ENCODE measurements at regions not wholly inside any gene's neighbourhood (a gene's known extent, or its start where the extent isn't known, plus 50 kb on each side); places are given as distances from the start of the nearest gene placed in this dataset.

GRCh38 chr3:194941956-194942511 lies 256.4 kb downstream of the FAM43A start:
- no peak for TF ChIP-seq CTCF (IDR thresholded peaks at IDR 0.05)
- no peak for TF ChIP-seq EZH2 (IDR thresholded peaks at IDR 0.05; ENCODE audit: borderline replicate concordance, insufficient read depth, low read depth, low read length, poor library complexity, severe bottlenecking)

Data from B cell (primary cell).